GM18498 (cell line): ENCODE measurements at regions not wholly inside any gene's neighbourhood (a gene's known extent, or its start where the extent isn't known, plus 50 kb on each side); places are given as distances from the start of the nearest gene placed in this dataset.
"Not testable (repeated sequence)": the region's sequence is repeated elsewhere in the genome, so short reads cannot be mapped to it uniquely, and the experiment has no call there.

Experiments
- ATAC-seq: cut with Tn5 transposase; IDR thresholded peaks from one replicate; pipeline ENCODE4 v1.9.1; 2021; ENCODE audit warnings: mild to moderate bottlenecking, moderate library complexity; ENCODE audit not compliant: unreplicated experiment

DNA sequence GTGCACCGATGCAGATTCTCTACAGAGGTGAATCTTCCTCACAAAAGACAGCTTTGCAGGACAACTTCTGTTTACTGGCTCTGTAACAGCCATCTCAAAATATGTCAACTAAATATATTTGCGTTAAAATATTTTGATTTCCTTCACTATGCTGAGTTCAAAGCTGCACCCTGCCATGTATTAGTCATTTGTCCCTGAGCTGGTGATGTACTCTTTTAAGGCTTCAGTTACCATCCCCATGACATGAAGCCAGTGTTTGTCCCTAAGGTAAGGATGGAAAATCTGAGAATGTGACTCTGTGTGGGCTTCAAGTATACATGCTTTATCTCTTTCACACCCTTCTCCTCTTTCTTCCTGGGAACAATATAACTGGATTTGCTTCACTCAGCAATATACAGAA, 70.2 kb upstream of the BTG3 start:
- no peak for ATAC-seq

- peak; percentile 84 for ATAC-seq
Observed at GRCh38 chr21:17679002-17679600, 66.4 kb upstream of the BTG3 start.

DNA sequence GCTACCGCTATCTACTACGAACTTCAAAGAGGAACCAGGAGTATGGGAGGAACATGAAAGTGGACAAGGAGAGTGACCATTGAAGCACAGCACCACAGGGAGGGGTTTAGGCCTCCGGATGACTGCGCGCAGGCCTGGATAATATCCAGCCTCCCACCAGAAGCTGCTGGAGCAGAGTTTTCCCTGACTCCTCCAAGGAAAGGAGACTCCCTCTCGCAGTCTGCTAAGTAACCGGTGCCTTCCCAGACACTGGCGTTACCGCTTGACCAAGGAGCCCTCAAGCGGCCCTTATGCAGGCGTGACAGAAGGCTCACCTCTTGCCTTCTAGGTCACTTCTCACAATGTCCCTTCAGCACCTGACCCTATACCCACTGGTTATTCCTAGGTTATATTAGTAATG, 64.2 kb upstream of the BTG3 start:
- ATAC-seq: not testable (repeated sequence)

- ATAC-seq: no peak
Observed at GRCh38 chr21:17674106-17674505, 61.4 kb upstream of the BTG3 start.

DNA sequence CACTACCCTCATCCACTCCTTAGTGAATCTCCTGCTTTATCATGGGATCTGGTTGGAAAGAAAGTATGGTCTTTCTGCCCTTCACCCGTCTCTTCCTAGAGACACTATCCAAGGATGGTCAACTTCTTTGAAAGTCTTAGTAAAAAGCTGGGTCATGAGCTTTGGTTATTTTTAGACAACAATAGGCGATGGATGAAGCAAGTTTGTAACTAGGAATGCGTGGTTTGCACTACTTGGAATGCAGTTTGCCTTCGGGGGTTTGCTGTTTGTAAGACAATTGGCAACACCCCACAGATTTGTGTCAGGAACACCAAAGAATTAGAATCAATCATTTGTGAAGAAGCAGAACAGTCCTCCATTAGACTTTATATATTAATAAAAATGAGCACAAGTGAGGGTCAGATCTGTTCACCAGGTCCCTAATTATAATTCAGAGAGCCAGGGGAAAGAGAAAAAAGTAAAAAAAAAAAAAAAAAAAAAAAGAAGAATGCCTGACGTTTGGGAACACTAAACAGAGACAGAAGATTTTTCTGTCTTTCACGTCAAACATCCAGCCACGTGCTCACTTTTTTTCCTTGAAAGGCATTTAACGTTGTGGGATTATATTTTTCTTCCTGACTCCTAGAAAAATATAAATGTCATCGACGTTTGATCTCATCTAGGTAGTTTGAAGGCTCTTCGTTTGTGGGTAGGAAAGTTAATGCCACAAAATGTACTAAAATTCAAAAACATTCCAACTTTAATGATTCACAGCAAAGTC, 60.7 kb upstream of the BTG3 start:
- no peak for ATAC-seq

GRCh38 chr21:17671733-17672132, 59.0 kb upstream of the BTG3 start:
- ATAC-seq: no peak

DNA sequence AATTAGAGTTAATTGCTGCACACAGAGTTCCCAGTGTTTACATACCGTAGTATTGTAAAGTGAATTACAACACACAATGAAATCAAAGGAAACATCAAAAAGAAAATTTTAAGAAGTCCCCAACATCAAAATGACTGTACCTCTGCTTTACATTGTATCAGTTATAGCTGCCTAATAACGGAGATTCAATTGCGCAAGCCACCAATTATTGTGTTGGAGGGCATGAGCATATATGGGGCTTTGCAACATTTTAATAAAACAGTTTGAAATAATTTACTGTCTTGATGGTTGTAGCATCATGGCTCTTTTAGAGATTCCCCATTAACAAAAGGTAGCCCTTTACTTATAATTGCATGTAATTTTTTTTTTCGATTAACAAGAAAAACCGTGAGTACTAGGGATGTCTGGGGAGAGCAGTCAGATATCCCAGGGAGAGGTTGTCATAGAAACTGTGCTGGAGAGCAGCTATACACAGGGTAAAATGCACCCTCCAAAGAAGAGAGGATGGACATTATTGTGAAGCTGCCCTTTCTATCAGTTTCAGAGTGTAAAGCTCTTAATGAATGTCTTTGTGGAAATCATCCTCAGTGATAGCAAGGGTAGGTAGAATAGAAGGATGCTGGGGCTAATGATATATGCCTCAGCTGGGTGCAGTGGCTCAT, 55.9 kb upstream of the BTG3 start:
- no peak for ATAC-seq

- ATAC-seq: no peak
Observed at GRCh38 chr21:17667256-17667655, 54.6 kb upstream of the BTG3 start.
